Mesendoderm (in vitro differentiated cells): ENCODE measurements at regions not wholly inside any gene's neighbourhood (a gene's known extent, or its start where the extent isn't known, plus 50 kb on each side); places are given as distances from the start of the nearest gene placed in this dataset.
A peak's percentile ranks its signal among the peaks of the same experiment; 100 is the strongest.

Experiments
- DNase-seq: peaks from one replicate; pipeline ENCODE4 v3.0.0; 2013
- H2AK5ac ChIP-seq: 2 replicates; pipeline ENCODE4 v1.6.1; 2013; ENCODE audit warnings: low read length, inconsistent platforms
- H2BK120ac ChIP-seq: 2 replicates; pipeline ENCODE4 v1.6.1; 2013; ENCODE audit warnings: low read depth, mild to moderate bottlenecking, low read length, moderate library complexity, mixed read lengths
- H2BK15ac ChIP-seq: replicated peaks from 2 replicates; pipeline ENCODE4 v1.6.1; 2013; ENCODE audit warnings: low read depth, mild to moderate bottlenecking, moderate library complexity
- H2BK5ac ChIP-seq: 2 replicates; pipeline ENCODE4 v1.6.1; 2013; ENCODE audit warnings: low read length, inconsistent platforms
- H3K18ac ChIP-seq: 2 replicates; pipeline ENCODE4 v1.6.1; 2013; ENCODE audit warnings: mild to moderate bottlenecking, low read length, mixed read lengths
- H3K23ac ChIP-seq: one replicate; pipeline ENCODE4 v1.6.1; 2013; ENCODE audit warnings: low read length
- H3K27ac ChIP-seq: 2 replicates; pipeline ENCODE4 v1.5.1; 2013; ENCODE audit warnings: low read depth, mild to moderate bottlenecking, inconsistent platforms, low read length, moderate library complexity
- H3K27me3 ChIP-seq: 2 replicates; pipeline ENCODE4 v1.6.1; 2013; ENCODE audit warnings: low read length, control low read depth, mild to moderate bottlenecking, inconsistent platforms; ENCODE audit not compliant: insufficient read depth, poor library complexity
- H3K36me3 ChIP-seq: 2 replicates; pipeline ENCODE4 v1.6.1; 2013; ENCODE audit warnings: low read length, inconsistent platforms; ENCODE audit not compliant: control insufficient read depth, insufficient read depth
- H3K4ac ChIP-seq: one replicate; pipeline ENCODE4 v1.6.1; 2013; ENCODE audit warnings: low read depth, mild to moderate bottlenecking, low read length, moderate library complexity
- H3K4me1 ChIP-seq: 2 replicates; pipeline ENCODE4 v1.6.1; 2013; ENCODE audit warnings: low read depth, low read length, inconsistent platforms; ENCODE audit not compliant: control insufficient read depth
- H3K4me2 ChIP-seq: 2 replicates; pipeline ENCODE4 v1.6.1; 2013; ENCODE audit warnings: low read length
- H3K4me3 ChIP-seq: 2 replicates; pipeline ENCODE4 v1.5.1; 2013; ENCODE audit warnings: mild to moderate bottlenecking, low read length
- H3K56ac ChIP-seq: one replicate; pipeline ENCODE4 v1.6.1; 2013; ENCODE audit warnings: low read length
- H3K79me1 ChIP-seq: 2 replicates; pipeline ENCODE4 v1.6.1; 2013; ENCODE audit warnings: low read length, inconsistent platforms
- H3K79me2 ChIP-seq: 2 replicates; pipeline ENCODE4 v1.6.1; 2013; ENCODE audit warnings: mild to moderate bottlenecking, low read length; ENCODE audit not compliant: control insufficient read depth, insufficient read depth
- H3K9ac ChIP-seq: 2 replicates; pipeline ENCODE4 v1.6.1; 2013; ENCODE audit warnings: low read length, inconsistent platforms
- H4K5ac ChIP-seq: one replicate; pipeline ENCODE4 v1.6.1; 2013; ENCODE audit warnings: low read length
- H4K8ac ChIP-seq: one replicate; pipeline ENCODE4 v1.6.1; 2013; ENCODE audit warnings: low read depth, mild to moderate bottlenecking, control low read depth, low read length, moderate library complexity
- WGBS: extraction: QIAGEN DNeasy Blood & Tissue Kit; methylation state at CpG from one replicate; pipeline ENCODE4 v1.1.7; 2013; ENCODE audit warnings: low lambda C conversion rate, missing lambda C conversion rate; ENCODE audit not compliant: insufficient coverage; ENCODE audit errors: extremely low coverage; 5-methylcytosine and 5-hydroxymethylcytosine counted together

- H3K56ac ChIP-seq = no peak overlapping the region
- H4K8ac ChIP-seq = no peak overlapping the region
- no peak overlapping the region for H3K18ac ChIP-seq
- no peak overlapping the region for H3K27ac ChIP-seq
- no peak overlapping the region for H3K4me3 ChIP-seq
- H2AK5ac ChIP-seq = no peak overlapping the region
- no peak overlapping the region for H2BK5ac ChIP-seq
- no peak overlapping the region for H3K4me2 ChIP-seq
- no peak overlapping the region for H4K5ac ChIP-seq
- H2BK120ac ChIP-seq = no peak overlapping the region
- H3K23ac ChIP-seq = no peak overlapping the region
- no peaks in the 10 kb centered on the region for H3K79me1 ChIP-seq
- no peak overlapping the region for H3K4ac ChIP-seq
- no peak overlapping the region for H2BK15ac ChIP-seq
- WGBS = no CpG with 5 or more reads among the region's 5 CpGs
- no peak overlapping the region for H3K9ac ChIP-seq
- H3K36me3 ChIP-seq = no peaks in the 10 kb centered on the region
- H3K79me2 ChIP-seq = no peaks in the 10 kb centered on the region
- no peaks in the 10 kb centered on the region for H3K4me1 ChIP-seq
- no peak for DNase-seq
- H3K27me3 ChIP-seq = no peaks in the 10 kb centered on the region
Observed at GRCh38 chr17:56648321-56648720, 54.8 kb downstream of the NOG start.

- no peak for DNase-seq
- H3K4me2 ChIP-seq = no peak overlapping the region
- H2BK120ac ChIP-seq = no peak overlapping the region
- H3K27me3 ChIP-seq = no peaks in the 10 kb centered on the region
- H3K27ac ChIP-seq = no peak overlapping the region
- H3K79me2 ChIP-seq = no peaks in the 10 kb centered on the region
- H3K4me3 ChIP-seq = no peak overlapping the region
- H3K18ac ChIP-seq = no peak overlapping the region
- no CpG with 5 or more reads among the region's 2 CpGs for WGBS
- H3K23ac ChIP-seq = no peak overlapping the region
- H3K4me1 ChIP-seq = no peaks in the 10 kb centered on the region
- no peaks in the 10 kb centered on the region for H3K36me3 ChIP-seq
- H3K4ac ChIP-seq = no peak overlapping the region
- H2BK5ac ChIP-seq = no peak overlapping the region
- H4K5ac ChIP-seq = no peak overlapping the region
- no peak overlapping the region for H2BK15ac ChIP-seq
- no peak overlapping the region for H3K56ac ChIP-seq
- no peaks in the 10 kb centered on the region for H3K79me1 ChIP-seq
- no peak overlapping the region for H3K9ac ChIP-seq
- H2AK5ac ChIP-seq = no peak overlapping the region
- H4K8ac ChIP-seq = no peak overlapping the region
Observed at GRCh38 chr17:56648806-56649205, 55.3 kb downstream of the NOG start.

- Histone ChIP-seq H2BK120ac (no peak overlapping the region), H2BK15ac (no peak overlapping the region), H3K4me3 (no peak overlapping the region), H3K9ac (no peak overlapping the region), H3K4me1 (no peaks in the 10 kb centered on the region), H2BK5ac (no peak overlapping the region), H3K27me3 (no peaks in the 10 kb centered on the region), H4K5ac (no peak overlapping the region), H4K8ac (no peak overlapping the region), H2AK5ac (no peak overlapping the region), H3K18ac (no peak overlapping the region), H3K23ac (no peak overlapping the region), H3K27ac (no peak overlapping the region), H3K79me2 (no peaks in the 10 kb centered on the region), H3K4me2 (no peak overlapping the region), H3K79me1 (no peaks in the 10 kb centered on the region), H3K56ac (no peak overlapping the region), H3K4ac (no peak overlapping the region), H3K36me3 (no peaks in the 10 kb centered on the region)
- WGBS = no CpG with 5 or more reads among the region's 2 CpGs
- peak; percentile 33 for DNase-seq
Observed at GRCh38 chr17:56652628-56653027, 59.1 kb downstream of the NOG start.

GRCh38 chr17:56653877-56654276 lies 60.4 kb downstream of the NOG start:
- Histone ChIP-seq H3K23ac (no peak overlapping the region), H3K79me1 (no peaks in the 10 kb centered on the region), H3K27ac (no peak overlapping the region), H3K27me3 (no peaks in the 10 kb centered on the region), H3K4me1 (no peaks in the 10 kb centered on the region), H3K56ac (no peak overlapping the region), H3K4me3 (no peak overlapping the region), H2BK5ac (no peak overlapping the region), H3K36me3 (no peaks in the 10 kb centered on the region), H3K4me2 (no peak overlapping the region), H4K8ac (no peak overlapping the region), H4K5ac (no peak overlapping the region), H3K79me2 (no peaks in the 10 kb centered on the region), H2BK120ac (no peak overlapping the region), H2AK5ac (no peak overlapping the region), H2BK15ac (no peak overlapping the region), H3K9ac (no peak overlapping the region), H3K18ac (no peak overlapping the region), H3K4ac (no peak overlapping the region)
- DNase-seq = peak; percentile 78
- no CpG with 5 or more reads among the region's 3 CpGs for WGBS

GRCh38 chr17:56656701-56657327 lies 63.3 kb downstream of the NOG start:
- H3K27ac ChIP-seq = no peak overlapping the region
- H2BK15ac ChIP-seq = no peak overlapping the region
- no peak overlapping the region for H3K56ac ChIP-seq
- H2BK5ac ChIP-seq = no peak overlapping the region
- WGBS = no CpG with 5 or more reads among the region's 5 CpGs
- no peaks in the 10 kb centered on the region for H3K79me1 ChIP-seq
- H2AK5ac ChIP-seq = no peak overlapping the region
- H3K27me3 ChIP-seq = no peaks in the 10 kb centered on the region
- no peak overlapping the region for H3K9ac ChIP-seq
- H3K18ac ChIP-seq = no peak overlapping the region
- H3K36me3 ChIP-seq = no peaks in the 10 kb centered on the region
- no peak overlapping the region for H4K5ac ChIP-seq
- H3K4ac ChIP-seq = no peak overlapping the region
- H4K8ac ChIP-seq = no peak overlapping the region
- no peak overlapping the region for H3K4me2 ChIP-seq
- no peaks in the 10 kb centered on the region for H3K79me2 ChIP-seq
- no peak for DNase-seq
- no peak overlapping the region for H2BK120ac ChIP-seq
- no peak overlapping the region for H3K23ac ChIP-seq
- no peaks in the 10 kb centered on the region for H3K4me1 ChIP-seq
- H3K4me3 ChIP-seq = no peak overlapping the region

- WGBS = no CpG with 5 or more reads among the region's 5 CpGs
- H3K79me2 ChIP-seq = no peaks in the 10 kb centered on the region
- H2AK5ac ChIP-seq = no peak overlapping the region
- H3K79me1 ChIP-seq = no peaks in the 10 kb centered on the region
- H4K5ac ChIP-seq = no peak overlapping the region
- H3K23ac ChIP-seq = no peak overlapping the region
- no peak overlapping the region for H3K18ac ChIP-seq
- no peak overlapping the region for H3K27ac ChIP-seq
- H4K8ac ChIP-seq = no peak overlapping the region
- no peaks in the 10 kb centered on the region for H3K27me3 ChIP-seq
- H2BK120ac ChIP-seq = no peak overlapping the region
- no peaks in the 10 kb centered on the region for H3K4me1 ChIP-seq
- H3K9ac ChIP-seq = no peak overlapping the region
- no peak overlapping the region for H2BK15ac ChIP-seq
- no peak overlapping the region for H3K4me2 ChIP-seq
- no peak overlapping the region for H3K56ac ChIP-seq
- no peak overlapping the region for H2BK5ac ChIP-seq
- DNase-seq = no peak
- H3K36me3 ChIP-seq = no peaks in the 10 kb centered on the region
- H3K4me3 ChIP-seq = no peak overlapping the region
- no peak overlapping the region for H3K4ac ChIP-seq
Observed at GRCh38 chr17:56658648-56659047, 65.1 kb downstream of the NOG start.
